GM18520 (cell line): ENCODE measurements at regions not wholly inside any gene's neighbourhood (a gene's known extent, or its start where the extent isn't known, plus 50 kb on each side); places are given as distances from the start of the nearest gene placed in this dataset.
"Not testable (repeated sequence)": the region's sequence is repeated elsewhere in the genome, so short reads cannot be mapped to it uniquely, and the experiment has no call there.

Experiments
- ATAC-seq: cut with Tn5 transposase; IDR thresholded peaks from one replicate; pipeline ENCODE4 v1.9.1; 2021; ENCODE audit not compliant: unreplicated experiment

DNA sequence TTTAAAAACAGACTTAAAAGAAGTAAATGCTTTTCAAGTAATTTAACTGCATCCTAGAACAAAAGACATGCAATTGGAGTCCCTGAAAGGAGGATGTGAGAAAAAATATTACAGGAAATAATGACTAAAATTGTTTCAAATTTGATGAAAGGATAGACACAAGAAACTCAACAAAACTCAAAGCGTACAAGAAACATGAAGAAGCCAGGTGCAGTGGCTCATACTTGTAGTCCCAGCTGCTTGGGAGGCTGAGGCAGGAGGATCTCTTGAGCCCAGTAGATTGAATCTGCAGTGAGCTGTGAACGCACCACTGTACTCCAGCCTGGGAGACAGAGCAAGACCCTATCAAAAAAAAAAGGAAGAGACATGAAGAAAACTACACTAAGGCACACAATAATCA, 118.1 kb upstream of the SLC39A10 start:
- ATAC-seq, result no peak

DNA sequence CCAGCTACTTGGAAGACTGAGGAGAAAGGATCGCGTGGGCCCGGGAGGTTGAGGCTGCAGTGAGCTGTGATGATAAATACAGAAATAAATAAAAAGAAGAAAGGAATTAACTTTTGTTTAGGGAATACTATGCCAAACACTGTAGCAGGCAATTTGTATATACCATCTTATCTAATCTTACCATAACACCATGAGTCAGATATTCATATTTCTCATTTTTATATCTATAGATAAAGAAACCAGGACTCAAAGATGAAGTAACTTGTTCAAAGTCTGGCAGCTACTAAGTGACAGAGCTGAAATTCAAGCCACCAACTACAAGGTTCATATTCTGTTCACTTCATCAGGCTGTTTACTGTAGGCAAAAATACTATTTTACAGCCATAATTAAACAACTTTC, 119.2 kb upstream of the SLC39A10 start:
- no peak for ATAC-seq

DNA sequence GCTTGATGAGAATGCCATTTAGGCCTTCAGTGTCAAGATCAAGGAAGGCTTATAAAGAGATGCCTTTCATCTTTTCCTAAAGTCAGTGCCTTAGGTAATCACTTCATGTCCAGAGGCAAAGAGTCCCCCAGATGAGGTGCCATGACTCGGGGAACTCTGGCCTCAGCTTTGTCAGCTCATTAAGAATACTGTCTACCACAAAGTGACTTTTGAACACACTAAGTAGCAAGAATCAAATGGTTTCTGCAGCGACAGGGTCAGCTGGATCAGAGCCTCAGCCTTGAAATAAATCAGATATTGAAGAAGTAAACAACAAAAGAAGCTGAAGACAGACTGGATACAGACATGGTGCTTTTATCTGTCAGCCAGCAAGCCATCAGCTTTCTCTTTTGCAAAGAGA, 120.1 kb upstream of the SLC39A10 start:
- no peak for ATAC-seq

- ATAC-seq, result peak; percentile 81
Observed at GRCh38 chr2:195535911-195536522, 121.0 kb upstream of the SLC39A10 start.

DNA sequence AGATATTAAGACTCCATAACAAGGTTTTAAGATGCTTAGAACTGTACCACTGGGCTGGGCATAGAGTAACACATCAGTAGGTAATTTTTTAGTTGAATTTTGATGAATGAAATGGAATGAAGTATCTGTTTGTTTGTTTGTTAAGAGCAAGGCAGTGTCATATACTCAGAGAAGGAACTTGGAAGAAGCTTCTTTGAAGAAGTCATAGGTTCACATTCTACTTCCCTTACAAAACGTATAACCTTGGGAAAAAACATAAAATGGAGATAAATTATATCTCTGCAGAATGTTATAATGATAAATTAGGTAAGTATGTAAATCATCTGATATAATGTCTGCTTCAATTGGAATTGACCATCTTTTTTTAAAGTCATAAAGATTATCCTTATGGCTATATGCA, 122.1 kb upstream of the SLC39A10 start:
- no peak for ATAC-seq

DNA sequence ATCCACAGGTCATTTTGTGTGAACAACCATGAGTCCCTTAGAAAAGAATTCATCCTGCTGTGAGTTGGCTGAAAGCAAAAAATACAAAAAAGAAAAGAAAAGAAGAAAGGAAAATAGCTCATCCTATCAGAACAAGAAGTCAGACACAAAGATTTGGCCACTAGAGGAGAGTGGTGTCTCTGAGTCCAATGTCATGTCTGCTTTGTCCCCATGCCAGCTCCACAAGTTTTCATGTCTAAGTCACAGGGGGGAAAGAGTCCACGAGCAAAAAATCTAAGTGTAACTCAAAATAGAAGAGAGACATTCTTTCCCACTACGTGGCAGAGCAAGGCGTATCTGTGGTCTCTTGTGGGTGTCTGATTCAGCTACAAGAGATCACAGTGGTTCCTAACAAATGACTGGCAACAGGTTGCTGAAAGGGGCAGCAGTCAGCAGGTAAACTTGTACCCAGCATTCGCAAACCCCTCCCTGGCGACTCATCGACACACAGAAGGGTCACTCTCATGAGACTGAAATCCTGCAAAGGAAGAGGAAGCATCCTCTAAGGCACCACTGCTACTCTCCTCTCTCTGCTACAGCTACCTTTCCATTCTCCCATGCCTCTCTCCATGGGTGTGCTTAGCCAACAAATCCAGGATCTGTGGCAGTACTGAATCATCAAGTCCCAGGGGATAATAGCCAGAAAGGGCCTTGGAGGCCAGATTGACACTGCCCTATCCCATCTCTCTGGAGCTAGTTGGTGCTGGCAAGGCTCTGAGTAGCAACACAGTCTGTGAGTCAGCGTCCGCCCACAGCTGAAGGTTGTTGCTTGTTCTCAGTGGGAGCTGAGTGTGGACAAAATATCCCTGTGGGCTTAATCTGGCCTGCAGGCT, 123.0 kb upstream of the SLC39A10 start:
- peak; percentile 23 for ATAC-seq

GRCh38 chr2:195532628-195533271, 124.3 kb upstream of the SLC39A10 start:
- peak; percentile 22 for ATAC-seq

DNA sequence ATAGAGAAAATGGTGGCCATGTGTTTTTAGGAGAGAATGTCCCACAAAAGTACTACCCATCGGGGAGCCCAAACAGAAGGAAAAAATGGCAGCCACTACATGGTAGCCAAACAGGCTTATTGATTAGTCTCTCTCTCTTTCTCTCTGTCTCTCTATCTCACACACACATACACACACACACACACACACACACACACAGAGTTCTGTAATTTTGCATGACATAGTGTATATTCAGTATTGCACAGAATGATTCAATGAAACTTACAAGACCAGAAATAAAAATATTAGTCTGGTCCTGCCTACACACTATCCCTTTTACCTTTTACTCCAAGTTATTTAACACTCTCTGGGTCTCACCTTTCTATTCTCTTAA, 124.8 kb upstream of the SLC39A10 start:
- no peak for ATAC-seq

GRCh38 chr2:195531754-195532153, 125.3 kb upstream of the SLC39A10 start:
- no peak for ATAC-seq

- not testable (repeated sequence) for ATAC-seq
Observed at GRCh38 chr2:195523242-195523641, 133.8 kb upstream of the SLC39A10 start.

- ATAC-seq, result no peak
Observed at GRCh38 chr2:195521589-195521988, 135.4 kb upstream of the SLC39A10 start.

- no peak for ATAC-seq
Observed at GRCh38 chr2:195520671-195521155, 136.3 kb upstream of the SLC39A10 start.

- no peak for ATAC-seq
Observed at GRCh38 chr2:195515551-195515950, 141.5 kb upstream of the SLC39A10 start.

GRCh38 chr2:195514365-195514764, 142.7 kb upstream of the SLC39A10 start:
- ATAC-seq, result no peak

- ATAC-seq, result no peak
Observed at GRCh38 chr2:195513119-195513518, 143.9 kb upstream of the SLC39A10 start.

DNA sequence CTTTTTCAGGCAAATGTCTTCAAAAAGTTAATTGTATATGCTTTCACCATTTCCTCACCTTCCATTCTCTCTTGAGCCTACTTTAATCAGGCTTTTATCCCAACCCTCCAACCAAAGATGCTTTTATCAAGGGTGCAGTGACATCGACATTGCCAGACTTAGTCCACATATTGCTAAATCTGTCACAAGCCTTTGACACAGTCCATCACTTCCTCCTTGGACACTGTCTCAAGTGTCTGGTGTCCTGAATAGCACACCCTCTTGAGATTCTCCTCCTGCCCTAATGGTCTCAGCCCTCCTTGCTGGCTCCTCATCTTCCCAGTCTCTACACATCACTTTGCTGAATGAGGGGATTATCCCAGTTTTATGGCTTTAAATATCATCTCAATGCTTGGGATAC, 147.5 kb upstream of the SLC39A10 start:
- no peak for ATAC-seq

DNA sequence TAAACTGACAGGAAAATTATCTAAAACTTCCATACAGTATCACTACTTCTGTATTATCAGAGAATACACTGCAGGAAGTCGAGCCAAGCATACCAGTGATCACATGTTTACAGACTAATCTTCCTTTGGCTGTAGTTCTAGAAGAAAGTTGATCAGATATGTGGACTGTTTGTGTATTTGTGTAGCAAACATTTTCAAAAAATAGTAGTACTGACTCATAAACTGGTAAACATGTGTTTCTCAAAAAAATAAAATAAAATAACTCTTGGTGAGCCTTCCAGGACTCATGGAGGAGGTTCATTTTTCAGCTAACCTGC, 148.9 kb upstream of the SLC39A10 start:
- no peak for ATAC-seq

GRCh38 chr2:195507447-195508138, 149.4 kb upstream of the SLC39A10 start:
- no peak for ATAC-seq

DNA sequence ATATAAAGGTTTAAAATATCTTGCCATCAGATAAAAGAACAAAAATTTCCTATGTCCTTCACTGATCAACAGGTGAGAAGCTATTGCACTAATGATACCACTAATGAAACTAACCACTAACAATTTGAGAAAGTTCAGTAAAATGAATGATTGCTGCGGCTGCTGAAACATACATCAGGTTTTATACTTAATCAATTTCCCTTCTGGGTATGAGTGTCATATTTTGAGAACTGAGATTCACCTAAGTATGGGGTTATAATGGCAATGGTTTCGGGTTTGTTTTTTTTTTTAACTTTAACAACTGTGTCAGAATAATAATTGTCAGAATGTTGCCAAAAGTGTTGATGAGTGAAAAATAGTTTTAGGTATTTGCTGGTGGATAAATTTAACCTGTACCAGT, 151.3 kb upstream of the SLC39A10 start:
- peak; percentile 99 for ATAC-seq

DNA sequence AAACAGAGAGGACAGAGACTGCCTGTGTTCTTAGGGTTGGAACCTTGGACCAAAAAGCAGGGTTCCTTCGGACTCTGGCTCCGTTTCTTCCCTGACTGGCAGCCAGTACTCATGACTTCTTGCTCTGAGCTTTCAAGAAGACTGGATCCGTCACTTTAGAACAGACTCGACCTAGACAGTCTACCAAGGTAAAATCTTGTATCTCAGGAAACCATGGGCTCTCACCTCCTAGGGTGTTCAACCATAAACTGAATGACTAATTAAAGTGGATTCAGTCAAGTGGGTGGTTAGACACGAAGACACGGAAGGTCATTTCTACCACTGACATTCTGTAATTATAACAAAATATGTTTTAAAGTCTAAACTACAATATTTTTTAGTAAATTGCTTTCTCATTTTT, 153.8 kb upstream of the SLC39A10 start:
- ATAC-seq, result no peak

- ATAC-seq, result no peak
Observed at GRCh38 chr2:195501746-195502145, 155.3 kb upstream of the SLC39A10 start.

GRCh38 chr2:195500879-195501278, 156.1 kb upstream of the SLC39A10 start:
- ATAC-seq, result no peak
